ENCODE measurements at regions not wholly inside any gene's neighbourhood (a gene's known extent, or its start where the extent isn't known, plus 50 kb on each side); places are given as distances from the start of the nearest gene placed in this dataset.
A peak's percentile ranks its signal among the peaks of the same experiment; 100 is the strongest.

GRCh38 chrX:97666890-97667289 is 783.2 kb downstream of the RPA4 start:
- H3K36me3 Mint-ChIP-seq (ENCODE audit: low read depth), result no peaks in the 10 kb centered on the region
- H3K4me3 Mint-ChIP-seq, result no peak overlapping the region
- H3K4me1 Mint-ChIP-seq, result no peaks in the 10 kb centered on the region
- H3K27ac Mint-ChIP-seq, result no peak overlapping the region
- no peaks in the 10 kb centered on the region for H3K27me3 Mint-ChIP-seq
- DNase-seq, result no peak
- H3K9me3 Mint-ChIP-seq, result no peaks in the 10 kb centered on the region
- intact Hi-C loops (cut with micrococcal nuclease), result no loop called here

DNA sequence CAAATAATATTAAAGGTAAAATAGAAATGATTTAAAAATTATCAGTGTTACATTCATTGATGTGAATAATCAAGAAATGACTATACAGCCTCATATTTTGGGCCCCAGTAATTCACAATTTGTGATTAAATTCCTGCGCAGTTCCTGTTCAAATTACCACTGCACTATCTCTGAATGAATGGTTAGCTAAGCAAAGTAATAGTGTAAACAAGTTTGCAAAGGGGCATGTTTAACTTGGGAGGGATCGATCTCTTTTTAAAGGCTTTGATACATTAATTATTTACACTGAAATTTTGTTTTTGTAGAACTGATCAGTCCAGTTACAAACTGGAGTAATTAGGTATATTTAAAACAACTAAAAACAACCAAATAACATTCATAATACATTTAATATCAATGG is 784.4 kb downstream of the RPA4 start:
- H3K4me1 Mint-ChIP-seq, result no peaks in the 10 kb centered on the region
- H3K27me3 Mint-ChIP-seq, result no peaks in the 10 kb centered on the region
- no peak overlapping the region for H3K27ac Mint-ChIP-seq
- no peak for DNase-seq
- H3K36me3 Mint-ChIP-seq (ENCODE audit: low read depth), result no peaks in the 10 kb centered on the region
- intact Hi-C loops (cut with micrococcal nuclease), result no loop called here
- no peak overlapping the region for H3K4me3 Mint-ChIP-seq
- no peaks in the 10 kb centered on the region for H3K9me3 Mint-ChIP-seq

GRCh38 chrX:97672138-97672537 is 788.4 kb downstream of the RPA4 start:
- Mint-ChIP-seq H3K4me1 (no peaks in the 10 kb centered on the region), H3K27me3 (peaks cover 2% of the 10 kb centered on the region), H3K27ac (no peak overlapping the region), H3K4me3 (no peak overlapping the region), H3K36me3 (ENCODE audit: low read depth) (no peaks in the 10 kb centered on the region), H3K9me3 (no peaks in the 10 kb centered on the region)
- intact Hi-C loops (cut with micrococcal nuclease), result no loop called here
- DNase-seq, result no peak

DNA sequence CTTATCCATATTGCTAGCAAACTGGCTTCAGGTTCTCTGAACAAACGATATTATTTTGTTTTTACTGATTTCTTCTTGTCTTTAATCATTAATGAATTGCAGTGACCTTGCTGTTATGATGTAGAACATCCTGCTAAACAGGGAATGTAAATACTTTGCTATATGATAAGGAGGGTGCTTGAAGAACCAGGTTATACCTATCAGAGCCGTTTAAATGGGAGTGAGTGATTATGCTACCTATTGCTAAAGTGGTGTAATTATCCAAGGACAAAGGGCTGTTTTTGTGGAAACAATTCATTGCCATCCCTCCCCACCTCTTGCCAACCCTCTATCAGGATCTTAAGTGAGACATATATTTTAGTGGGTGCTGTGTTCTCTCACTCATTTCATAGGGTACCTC is 788.9 kb downstream of the RPA4 start:
- peaks cover 2% of the 10 kb centered on the region for H3K27me3 Mint-ChIP-seq
- DNase-seq, result no peak
- no peaks in the 10 kb centered on the region for H3K4me1 Mint-ChIP-seq
- H3K4me3 Mint-ChIP-seq, result no peak overlapping the region
- intact Hi-C loops (cut with micrococcal nuclease), result no loop called here
- no peaks in the 10 kb centered on the region for H3K36me3 Mint-ChIP-seq (ENCODE audit: low read depth)
- H3K9me3 Mint-ChIP-seq, result no peaks in the 10 kb centered on the region
- H3K27ac Mint-ChIP-seq, result no peak overlapping the region

DNA sequence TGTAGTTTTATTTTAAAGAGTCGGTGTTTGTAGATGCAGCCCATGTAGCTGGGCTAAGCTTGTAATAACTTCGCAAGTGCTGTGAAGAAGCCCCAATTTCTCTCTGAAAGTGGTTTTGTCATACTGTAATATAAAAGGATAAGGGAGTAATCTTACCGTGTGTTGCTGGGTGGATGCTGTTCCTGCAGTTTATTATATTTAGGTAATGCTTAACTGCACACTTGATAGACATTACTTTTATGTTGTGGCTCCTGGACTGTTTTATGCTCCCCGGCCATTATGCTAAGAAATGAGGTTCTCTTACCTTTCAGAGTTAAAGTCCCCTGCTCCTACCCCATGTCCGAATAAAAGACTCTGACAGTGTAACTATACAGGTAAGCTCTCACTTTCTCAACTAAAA is 789.4 kb downstream of the RPA4 start:
- Mint-ChIP-seq H3K4me1 (no peaks in the 10 kb centered on the region), H3K27me3 (peaks cover 2% of the 10 kb centered on the region), H3K4me3 (no peak overlapping the region), H3K36me3 (ENCODE audit: low read depth) (no peaks in the 10 kb centered on the region), H3K9me3 (no peaks in the 10 kb centered on the region), H3K27ac (no peak overlapping the region)
- no peak for DNase-seq
- intact Hi-C loops (cut with micrococcal nuclease), result no loop called here

DNA sequence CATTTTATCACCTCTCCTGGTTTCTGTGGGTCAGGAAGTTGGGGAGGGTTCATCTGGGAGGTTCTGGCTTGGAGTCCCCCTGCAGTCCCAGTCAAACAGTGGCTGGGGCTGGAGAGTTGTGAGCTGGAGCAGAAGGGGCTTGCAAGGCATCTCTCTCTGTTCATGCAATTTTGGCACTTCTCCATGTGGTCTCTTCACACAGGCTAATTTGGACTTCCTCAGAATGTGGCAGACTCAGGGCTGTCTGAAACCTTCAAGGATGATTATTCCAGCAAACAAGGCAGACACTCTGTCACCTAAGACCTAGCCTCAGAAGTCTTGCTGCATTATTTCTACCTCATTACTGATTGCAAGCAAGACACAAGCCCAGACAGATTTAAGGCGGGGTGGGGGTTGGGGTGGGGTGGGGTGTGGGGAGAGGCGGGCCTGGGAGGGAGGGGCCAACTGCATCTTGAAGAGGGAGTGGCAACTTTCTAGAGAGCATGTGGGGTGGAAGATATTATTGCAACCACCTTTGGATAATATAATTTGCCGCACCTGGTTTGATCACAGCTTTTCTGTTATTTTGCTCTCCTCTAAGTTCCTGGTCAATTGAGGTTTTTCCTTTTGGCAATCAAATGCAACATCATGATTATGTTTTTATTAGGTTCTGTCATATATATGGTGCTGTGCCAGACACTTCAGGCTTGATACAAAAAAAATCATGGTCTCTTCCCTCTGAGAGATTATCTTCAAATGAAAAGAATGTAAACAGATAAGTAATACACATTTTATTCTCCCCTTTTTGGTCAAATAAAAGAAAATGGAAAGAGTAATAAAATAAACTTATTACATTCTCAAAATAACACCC is 799.5 kb downstream of the RPA4 start:
- H3K9me3 Mint-ChIP-seq, result no peaks in the 10 kb centered on the region
- intact Hi-C loops (cut with micrococcal nuclease), result no loop called here
- no peaks in the 10 kb centered on the region for H3K4me1 Mint-ChIP-seq
- H3K4me3 Mint-ChIP-seq, result no peak overlapping the region
- no peak for DNase-seq
- H3K36me3 Mint-ChIP-seq (ENCODE audit: low read depth), result no peaks in the 10 kb centered on the region
- no peak overlapping the region for H3K27ac Mint-ChIP-seq
- no peaks in the 10 kb centered on the region for H3K27me3 Mint-ChIP-seq

DNA sequence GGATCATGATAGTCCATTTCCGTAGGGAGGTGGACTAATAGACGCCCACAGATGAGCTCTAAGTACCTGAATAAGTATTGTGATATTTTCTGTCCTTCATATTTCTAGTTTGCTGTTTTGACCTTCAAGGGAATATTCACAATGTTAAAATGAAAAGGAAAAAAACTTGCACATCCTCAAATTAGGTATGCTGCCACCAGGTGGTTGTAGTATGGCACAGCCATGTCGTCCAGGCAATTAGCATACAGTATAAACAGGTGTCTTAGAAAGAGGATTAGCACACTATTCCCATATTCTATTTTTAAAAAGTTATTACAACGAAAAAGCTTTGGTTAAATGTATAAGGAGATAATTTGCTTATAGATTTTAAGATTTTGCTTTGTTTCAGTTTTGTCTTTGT is 802.0 kb downstream of the RPA4 start:
- Mint-ChIP-seq H3K27me3 (no peaks in the 10 kb centered on the region), H3K4me3 (no peak overlapping the region), H3K9me3 (no peaks in the 10 kb centered on the region), H3K36me3 (ENCODE audit: low read depth) (no peaks in the 10 kb centered on the region), H3K27ac (no peak overlapping the region), H3K4me1 (no peaks in the 10 kb centered on the region)
- peak; percentile 56 for DNase-seq
- intact Hi-C loops (cut with micrococcal nuclease), result no loop called here

DNA sequence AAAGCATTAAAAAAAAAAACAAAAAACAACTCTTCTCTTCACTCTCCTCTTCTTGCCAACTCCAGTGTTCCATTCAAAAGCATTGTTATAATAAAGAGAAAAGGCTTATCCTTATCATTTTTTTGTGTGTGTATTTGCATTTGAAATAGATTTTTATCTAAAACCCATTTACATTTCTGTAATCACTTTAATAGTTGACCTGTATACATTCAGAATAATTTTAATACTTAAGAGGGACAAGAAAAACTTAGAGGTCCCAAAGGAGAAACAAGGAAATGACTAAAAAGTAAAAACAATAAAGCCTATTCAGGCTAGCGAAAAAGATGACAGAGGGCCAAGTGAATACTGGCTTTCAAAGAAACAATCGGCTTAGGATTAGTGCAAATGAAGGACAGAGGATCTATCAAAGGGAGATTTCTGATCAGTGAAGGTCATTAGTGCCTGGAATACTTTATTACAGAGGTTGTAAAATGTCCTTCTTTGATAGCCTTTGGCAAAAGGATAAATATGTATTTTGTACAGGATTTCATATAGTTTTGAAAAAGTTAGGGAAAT is 808.3 kb downstream of the RPA4 start:
- Mint-ChIP-seq H3K4me3 (no peak overlapping the region), H3K36me3 (ENCODE audit: low read depth) (no peaks in the 10 kb centered on the region), H3K27me3 (no peaks in the 10 kb centered on the region), H3K9me3 (no peaks in the 10 kb centered on the region), H3K27ac (no peak overlapping the region), H3K4me1 (no peaks in the 10 kb centered on the region)
- DNase-seq, result no peak
- intact Hi-C loops (cut with micrococcal nuclease), result no loop called here

GRCh38 chrX:97692575-97692974 is 808.9 kb downstream of the RPA4 start:
- H3K27ac Mint-ChIP-seq, result no peak overlapping the region
- intact Hi-C loops (cut with micrococcal nuclease), result no loop called here
- H3K4me1 Mint-ChIP-seq, result no peaks in the 10 kb centered on the region
- no peaks in the 10 kb centered on the region for H3K27me3 Mint-ChIP-seq
- H3K4me3 Mint-ChIP-seq, result no peak overlapping the region
- no peaks in the 10 kb centered on the region for H3K36me3 Mint-ChIP-seq (ENCODE audit: low read depth)
- DNase-seq, result no peak
- H3K9me3 Mint-ChIP-seq, result no peaks in the 10 kb centered on the region

DNA sequence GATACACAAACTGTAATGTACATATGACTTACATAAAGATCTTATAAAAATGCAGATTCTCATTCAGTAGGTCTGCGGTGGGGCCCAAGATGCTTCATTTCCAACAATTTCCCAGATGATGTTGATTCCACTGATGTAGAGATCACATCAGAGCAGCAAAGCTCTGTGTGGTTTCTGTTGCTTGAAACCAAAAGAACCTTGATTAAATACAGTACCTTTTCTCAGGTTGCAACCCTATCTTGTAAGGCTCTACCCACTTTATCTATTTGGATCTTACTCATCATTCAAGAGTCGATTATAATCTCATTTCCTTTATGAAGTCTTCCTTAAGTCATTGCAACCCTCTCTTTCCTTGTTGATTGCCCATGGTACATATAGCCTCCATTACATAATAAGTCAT is 816.8 kb downstream of the RPA4 start:
- no peak overlapping the region for H3K4me3 Mint-ChIP-seq
- H3K9me3 Mint-ChIP-seq, result no peaks in the 10 kb centered on the region
- H3K36me3 Mint-ChIP-seq (ENCODE audit: low read depth), result no peaks in the 10 kb centered on the region
- DNase-seq, result no peak
- no peaks in the 10 kb centered on the region for H3K4me1 Mint-ChIP-seq
- intact Hi-C loops (cut with micrococcal nuclease), result no loop called here
- H3K27ac Mint-ChIP-seq, result no peak overlapping the region
- H3K27me3 Mint-ChIP-seq, result no peaks in the 10 kb centered on the region

GRCh38 chrX:97704474-97704873 is 820.8 kb downstream of the RPA4 start:
- no peaks in the 10 kb centered on the region for H3K4me1 Mint-ChIP-seq
- H3K27me3 Mint-ChIP-seq, result no peaks in the 10 kb centered on the region
- H3K27ac Mint-ChIP-seq, result no peak overlapping the region
- no peak overlapping the region for H3K4me3 Mint-ChIP-seq
- intact Hi-C loops (cut with micrococcal nuclease), result no loop called here
- no peaks in the 10 kb centered on the region for H3K9me3 Mint-ChIP-seq
- H3K36me3 Mint-ChIP-seq (ENCODE audit: low read depth), result no peaks in the 10 kb centered on the region
- no peak for DNase-seq

GRCh38 chrX:97704881-97705280 is 821.2 kb downstream of the RPA4 start:
- intact Hi-C loops (cut with micrococcal nuclease), result no loop called here
- no peaks in the 10 kb centered on the region for H3K36me3 Mint-ChIP-seq (ENCODE audit: low read depth)
- no peak overlapping the region for H3K27ac Mint-ChIP-seq
- H3K4me1 Mint-ChIP-seq, result no peaks in the 10 kb centered on the region
- no peak for DNase-seq
- no peaks in the 10 kb centered on the region for H3K27me3 Mint-ChIP-seq
- H3K9me3 Mint-ChIP-seq, result no peaks in the 10 kb centered on the region
- no peak overlapping the region for H3K4me3 Mint-ChIP-seq

- H3K9me3 Mint-ChIP-seq, result no peaks in the 10 kb centered on the region
- H3K27ac Mint-ChIP-seq, result no peak overlapping the region
- H3K4me3 Mint-ChIP-seq, result no peak overlapping the region
- H3K27me3 Mint-ChIP-seq, result no peaks in the 10 kb centered on the region
- DNase-seq, result no peak
- intact Hi-C loops (cut with micrococcal nuclease), result no loop called here
- H3K36me3 Mint-ChIP-seq (ENCODE audit: low read depth), result no peaks in the 10 kb centered on the region
- no peaks in the 10 kb centered on the region for H3K4me1 Mint-ChIP-seq
Observed at GRCh38 chrX:97705936-97706335, 822.2 kb downstream of the RPA4 start.

GRCh38 chrX:97714072-97714471 is 830.4 kb downstream of the RPA4 start:
- Mint-ChIP-seq H3K4me1 (no peaks in the 10 kb centered on the region), H3K27me3 (no peaks in the 10 kb centered on the region), H3K27ac (no peak overlapping the region)

DNA sequence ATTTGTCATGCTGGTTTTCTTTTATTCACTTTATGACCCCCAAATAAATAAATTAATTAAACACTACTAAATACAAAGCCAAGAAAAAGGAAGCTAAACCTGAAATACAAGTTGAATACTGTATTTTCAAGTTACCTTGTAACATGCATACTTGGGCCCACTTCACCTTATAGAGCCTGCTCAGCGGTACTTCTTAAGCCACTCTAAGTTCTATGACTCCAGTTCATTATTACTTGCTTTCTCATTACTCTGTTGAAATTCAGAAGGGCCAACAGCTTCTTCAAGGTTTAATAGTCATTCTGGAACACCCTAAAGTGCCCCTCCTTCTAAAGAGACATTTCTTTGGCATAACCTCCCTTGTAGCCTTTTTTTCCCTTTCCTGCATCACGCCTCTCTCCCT is 844.5 kb downstream of the RPA4 start:
- Mint-ChIP-seq H3K27me3 (no peaks in the 10 kb centered on the region), H3K27ac (no peak overlapping the region), H3K36me3 (ENCODE audit: low read depth) (no peaks in the 10 kb centered on the region), H3K9me3 (no peaks in the 10 kb centered on the region), H3K4me3 (no peak overlapping the region), H3K4me1 (no peaks in the 10 kb centered on the region)
- DNase-seq, result no peak
- intact Hi-C loops (cut with micrococcal nuclease), result no loop called here

More at GRCh38 chrX:97714072-97714471, 830.4 kb downstream of the RPA4 start:
- intact Hi-C loops (cut with micrococcal nuclease), result no loop called here
- no peak overlapping the region for H3K4me3 Mint-ChIP-seq
- H3K36me3 Mint-ChIP-seq (ENCODE audit: low read depth), result no peaks in the 10 kb centered on the region
- no peaks in the 10 kb centered on the region for H3K9me3 Mint-ChIP-seq
- DNase-seq, result no peak

Data from activated CD4-positive, alpha-beta T cell treated with anti-CD3 and anti-CD28 coated beads, Interleukin-2, amount 10 ng/mL, durations not matched to agents 24 days and 14 days (primary cell).